SIG-M5 treated with dmso at 0.1 percent for 504 hours (cell line): ENCODE measurements at regions not wholly inside any gene's neighbourhood (a gene's known extent, or its start where the extent isn't known, plus 50 kb on each side); places are given as distances from the start of the nearest gene placed in this dataset.
"Not testable (repeated sequence)": the region's sequence is repeated elsewhere in the genome, so short reads cannot be mapped to it uniquely, and the experiment has no call there.

Source experiments
- DNase-seq: peaks from one replicate; lab custom pipeline; 2025; ENCODE audit not compliant: unreplicated experiment; lab: John Stamatoyannopoulos, UW

DNA sequence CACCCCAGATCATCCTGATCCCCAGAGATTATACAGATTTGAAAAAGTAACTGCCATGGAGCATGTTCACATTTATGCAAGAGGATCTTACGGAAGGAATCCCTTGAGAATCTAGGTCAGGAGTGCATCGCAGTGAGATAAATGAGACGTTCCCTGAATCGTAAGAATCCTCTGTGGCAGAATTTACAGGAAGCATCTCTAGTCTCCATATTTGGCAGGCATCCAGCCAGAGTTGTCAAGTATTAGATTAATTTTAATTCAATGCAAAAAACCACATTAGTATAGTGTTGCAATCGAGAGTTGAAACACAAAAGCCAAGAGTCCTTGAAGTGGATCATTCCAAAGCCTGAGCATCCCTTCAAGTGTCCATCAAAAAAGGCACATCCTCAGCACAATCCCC, 100.8 kb downstream of the RRAGC start:
- DNase-seq, result no peak

DNA sequence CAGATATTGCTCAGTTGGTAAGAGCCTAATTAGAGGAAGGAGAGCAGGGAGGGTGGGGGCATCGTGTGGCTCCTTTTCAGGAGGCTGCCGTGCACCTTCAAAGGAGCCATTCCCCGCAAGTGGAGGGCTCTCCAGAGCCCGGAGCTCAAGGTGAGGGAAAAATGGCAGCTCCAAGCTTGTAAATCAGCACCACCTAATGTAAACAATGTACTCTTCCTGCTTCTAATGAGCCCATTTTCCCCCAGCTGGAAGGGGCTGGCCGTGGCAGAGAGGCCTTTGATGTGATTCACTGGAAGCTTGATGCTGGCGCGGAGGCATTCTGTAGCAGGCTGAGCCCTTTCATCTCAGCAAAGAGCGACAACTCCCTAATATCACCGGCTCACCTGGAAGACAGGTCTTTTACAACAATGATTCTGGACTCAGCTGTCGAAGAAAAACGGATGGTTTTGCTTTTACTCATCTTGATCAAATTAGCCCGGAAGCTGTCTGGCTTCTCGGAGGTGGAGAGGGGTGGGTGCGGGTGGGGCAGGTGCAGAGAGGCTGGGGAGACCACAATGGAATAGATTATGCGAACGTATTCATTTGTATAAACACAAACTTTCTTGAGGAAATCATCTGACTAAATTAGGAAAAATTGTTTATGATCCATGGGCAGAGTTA, 112.5 kb downstream of the RRAGC start:
- DNase-seq, result no peak

DNA sequence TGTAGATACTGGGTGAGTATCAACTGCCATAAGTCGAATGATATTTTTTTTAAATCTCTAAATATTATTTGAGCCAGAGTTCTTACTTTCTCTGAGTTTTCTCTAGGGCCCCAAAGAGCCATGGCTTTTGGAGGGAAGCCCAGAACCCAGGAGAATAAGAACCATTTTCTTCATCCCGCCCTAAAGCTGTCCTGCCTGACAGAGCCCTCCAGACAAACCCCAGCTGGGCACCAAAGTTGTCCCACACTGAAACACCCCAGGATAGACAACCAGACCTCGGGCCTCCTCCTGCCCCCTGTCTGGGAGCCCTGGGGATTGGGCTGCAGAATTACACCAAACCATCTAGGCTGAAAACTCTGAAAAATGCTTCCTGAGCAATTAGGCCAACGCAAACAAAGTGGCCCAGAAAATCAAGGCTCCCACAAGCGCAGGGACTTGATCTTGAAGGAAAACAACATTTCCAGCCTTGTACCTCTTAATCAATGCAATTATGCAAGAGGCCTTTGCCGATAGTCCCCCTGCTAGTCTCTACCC, 113.1 kb downstream of the RRAGC start:
- no peak for DNase-seq

DNA sequence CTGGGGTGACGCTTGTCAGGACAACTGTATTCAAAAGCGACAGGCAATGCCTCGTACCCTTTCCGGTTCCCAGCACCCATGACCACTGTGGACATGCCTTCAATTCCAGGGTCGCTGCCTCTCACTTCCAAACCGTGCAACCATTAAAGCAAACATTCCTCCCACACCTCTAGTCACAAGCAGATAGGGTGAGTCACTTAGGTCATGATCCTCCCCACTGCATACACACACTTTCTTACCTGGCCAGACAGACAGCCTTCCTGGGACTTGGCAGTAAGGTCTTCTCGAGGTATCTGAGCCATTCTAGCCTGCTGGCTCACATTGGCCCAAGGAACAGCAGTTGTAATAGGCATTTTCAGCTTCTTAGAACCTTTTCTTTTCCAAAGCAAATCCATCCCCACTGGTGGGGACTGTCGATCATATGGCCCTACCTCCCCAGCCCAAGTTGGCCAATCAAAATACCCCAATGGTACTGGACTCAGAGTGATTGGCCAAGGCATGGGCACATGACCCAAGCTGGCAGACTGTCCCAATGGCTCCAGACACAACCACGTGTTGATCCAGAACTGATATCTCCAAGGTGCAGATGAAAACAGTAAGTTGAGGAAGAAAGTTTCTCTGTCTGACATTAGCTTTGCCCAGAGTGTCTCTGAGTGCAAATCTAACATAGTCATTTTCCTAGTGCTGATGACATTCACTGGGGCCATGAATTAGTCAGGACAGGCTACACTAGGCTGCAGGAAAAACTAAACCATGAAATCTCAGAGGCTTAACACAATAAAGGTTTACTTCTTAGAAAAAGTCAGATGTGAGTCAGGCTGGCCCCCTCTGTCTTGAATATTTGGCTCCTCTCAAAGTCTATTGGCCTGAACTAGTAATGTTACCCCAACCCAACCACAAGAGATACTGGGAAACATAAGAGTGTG, 113.8 kb downstream of the RRAGC start:
- DNase-seq, result no peak

DNA sequence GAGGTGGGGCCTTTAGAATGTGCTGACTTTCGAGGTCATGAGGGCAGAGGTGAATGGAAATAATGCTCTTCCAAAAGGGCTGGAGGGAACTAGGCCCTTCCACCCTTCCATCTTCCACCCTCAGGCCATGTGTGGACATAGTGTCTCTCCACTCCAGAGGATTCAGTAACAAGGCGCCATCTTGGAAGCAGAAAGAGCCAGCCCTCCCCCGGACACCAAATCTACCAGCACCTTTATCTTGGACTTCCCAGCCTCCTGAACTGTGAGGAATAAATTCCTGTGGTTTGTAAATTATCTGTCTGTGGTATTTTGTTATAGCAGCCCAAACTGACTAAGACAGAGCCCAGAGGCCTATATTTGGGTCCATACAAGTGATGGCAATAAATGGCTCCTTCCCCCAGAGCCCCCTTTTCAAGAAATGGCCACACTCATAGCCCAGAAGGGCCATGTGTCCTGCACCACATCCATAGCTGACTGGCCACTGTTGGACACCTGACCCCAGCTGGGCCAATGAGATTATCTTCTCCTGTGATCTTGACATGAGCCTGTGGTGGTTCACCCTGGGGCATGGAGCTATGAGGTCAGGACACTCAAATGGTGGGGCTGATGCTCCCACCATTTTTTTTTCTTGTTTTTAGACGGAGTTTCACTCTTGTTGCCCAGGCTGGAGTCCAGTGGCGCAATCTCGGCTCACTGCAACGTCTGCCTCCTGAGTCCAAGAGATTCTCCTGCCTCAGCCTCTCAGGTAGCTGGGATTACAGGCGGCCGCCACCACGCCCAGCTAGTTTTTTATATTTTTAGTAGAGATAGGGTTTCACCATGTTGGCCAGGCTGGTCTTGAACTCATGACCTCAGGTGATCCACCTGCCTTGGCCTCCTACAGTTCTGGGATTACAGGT, 114.9 kb downstream of the RRAGC start:
- DNase-seq, result no peak

DNA sequence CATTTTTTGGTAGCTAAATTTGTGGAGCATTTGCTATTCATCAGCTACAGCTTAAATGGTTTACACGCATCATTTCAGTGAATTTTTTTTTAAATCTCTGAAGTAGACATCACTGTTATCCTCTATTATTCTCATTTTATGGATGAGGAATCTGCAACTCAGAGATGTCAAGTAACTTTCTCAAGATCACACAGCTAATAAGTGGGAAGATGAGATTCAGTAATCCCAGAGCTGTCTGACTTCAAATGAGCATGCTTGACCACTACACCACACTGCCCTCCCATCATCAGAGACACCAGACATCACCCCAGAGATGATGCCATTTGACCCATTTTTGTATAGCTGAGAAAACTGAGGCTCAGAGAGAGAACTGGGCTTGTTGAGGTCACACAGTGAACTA, 116.4 kb downstream of the RRAGC start:
- no peak for DNase-seq

DNA sequence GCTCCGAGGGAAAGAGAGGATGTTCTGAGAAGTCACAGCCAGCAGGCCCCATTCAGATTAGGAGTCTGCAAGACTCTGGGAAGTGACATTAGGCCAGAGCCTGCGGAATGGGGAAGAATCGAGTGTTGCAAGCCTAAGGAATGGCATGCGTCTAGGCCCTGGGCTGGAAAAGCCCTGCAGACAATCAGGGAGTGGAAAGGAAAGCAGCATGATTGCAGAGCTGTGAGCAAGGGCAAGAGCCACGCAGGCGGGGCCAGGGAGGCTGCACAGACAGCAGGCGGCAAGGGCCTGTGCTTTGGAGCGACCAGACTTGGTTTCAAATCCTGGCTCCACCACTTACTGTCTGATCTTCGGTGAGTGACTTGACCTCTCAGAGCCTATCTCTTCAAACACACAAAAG, 118.2 kb downstream of the RRAGC start:
- DNase-seq, result no peak

DNA sequence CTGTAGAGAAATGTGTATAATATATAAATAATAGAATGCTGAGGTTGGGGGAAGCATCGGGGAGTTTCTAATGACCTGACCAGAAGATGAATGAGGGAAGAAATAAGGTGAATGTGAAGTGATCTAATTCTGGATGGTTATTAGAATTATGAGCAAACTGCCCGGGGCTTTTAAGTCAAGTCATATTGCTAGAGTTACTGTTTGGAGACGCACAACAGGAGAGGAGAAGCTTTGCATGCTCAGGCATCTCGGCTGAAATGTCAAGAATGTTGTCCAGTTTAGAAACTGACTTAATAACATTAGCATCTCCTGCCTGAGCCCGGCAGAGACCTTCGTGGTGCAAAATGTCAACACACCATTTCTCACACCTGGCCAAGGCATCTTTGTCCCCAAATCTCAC, 119.1 kb downstream of the RRAGC start:
- DNase-seq, result no peak

DNA sequence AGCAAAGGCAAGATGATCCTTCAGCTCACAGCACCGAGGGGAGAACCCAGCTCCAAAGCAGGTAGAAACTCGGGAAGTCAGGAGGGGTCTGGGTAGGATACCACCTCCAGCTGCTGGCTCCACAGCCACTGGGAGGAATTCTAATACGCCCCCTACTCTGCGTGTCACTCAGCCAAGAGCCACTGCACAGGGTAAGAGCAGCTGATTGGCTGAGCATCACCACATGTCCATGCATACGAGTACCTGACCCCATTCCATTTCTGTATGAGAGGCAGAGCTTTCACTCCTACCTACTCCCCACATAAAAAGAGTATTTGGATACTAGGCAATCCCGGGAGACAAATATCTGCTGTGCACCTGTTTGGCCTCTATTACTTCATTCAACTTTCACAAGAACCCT, 121.4 kb downstream of the RRAGC start:
- no peak for DNase-seq

DNA sequence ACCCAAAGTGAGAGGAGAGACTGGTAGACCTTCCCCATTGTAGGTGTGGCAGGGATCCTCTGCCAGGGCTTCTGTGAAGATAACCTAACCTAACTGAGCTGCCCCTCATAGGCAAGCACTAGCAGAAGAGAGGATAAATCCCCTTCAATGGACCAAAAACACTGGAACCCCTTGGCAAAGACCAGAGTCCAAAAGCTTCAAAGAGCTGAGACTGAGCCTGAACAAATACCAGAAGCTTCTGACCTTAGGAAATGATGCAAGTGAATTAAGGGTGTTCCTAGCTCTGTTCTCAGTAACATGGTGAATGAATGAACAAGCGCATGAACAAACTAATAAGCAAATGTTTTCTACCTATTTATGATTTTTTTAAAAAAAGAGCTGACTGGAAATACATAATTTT, 123.2 kb downstream of the RRAGC start:
- no peak for DNase-seq

DNA sequence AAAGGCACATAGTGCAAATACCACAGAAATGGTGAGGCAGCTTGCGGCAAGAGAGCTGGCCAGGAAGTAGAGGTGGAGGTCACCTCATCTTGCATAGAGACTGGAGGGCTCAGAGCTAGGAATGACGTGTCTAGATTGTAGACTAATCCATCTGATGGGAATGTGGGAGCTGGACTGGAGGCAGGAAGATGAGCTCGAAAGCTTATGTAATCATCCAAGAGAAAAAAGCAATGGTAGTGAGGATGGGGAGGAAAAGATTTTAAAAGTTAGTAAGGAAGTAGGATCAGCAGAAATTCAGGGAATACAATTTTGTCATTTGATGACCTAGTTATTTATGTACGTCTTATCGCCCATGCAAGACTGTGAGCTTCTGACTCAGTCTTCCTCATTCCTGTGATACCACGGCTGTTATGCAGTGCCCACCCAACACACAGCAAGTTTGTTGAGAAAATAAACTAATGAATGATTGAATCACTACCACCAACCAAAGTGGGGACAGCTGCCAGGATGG, 123.9 kb downstream of the RRAGC start:
- DNase-seq, result no peak

DNA sequence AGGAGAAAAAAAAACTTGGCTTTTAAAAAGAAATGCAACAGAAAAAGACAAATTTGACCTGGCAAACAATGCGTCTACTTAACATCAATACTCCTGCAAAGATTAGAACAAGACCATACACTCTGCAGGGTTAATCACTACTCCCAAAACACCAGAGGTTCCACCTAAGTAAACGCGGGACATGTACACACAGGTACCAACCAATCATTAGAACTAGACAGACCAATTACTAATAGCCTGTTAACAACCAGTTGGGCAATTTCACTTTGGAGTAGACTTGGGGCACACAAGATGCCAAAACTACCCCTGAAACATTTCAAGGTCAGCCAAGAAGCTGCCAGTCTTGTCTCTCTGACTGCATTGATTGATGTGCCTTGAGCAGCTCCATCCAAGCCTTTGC, 125.8 kb downstream of the RRAGC start:
- no peak for DNase-seq

DNA sequence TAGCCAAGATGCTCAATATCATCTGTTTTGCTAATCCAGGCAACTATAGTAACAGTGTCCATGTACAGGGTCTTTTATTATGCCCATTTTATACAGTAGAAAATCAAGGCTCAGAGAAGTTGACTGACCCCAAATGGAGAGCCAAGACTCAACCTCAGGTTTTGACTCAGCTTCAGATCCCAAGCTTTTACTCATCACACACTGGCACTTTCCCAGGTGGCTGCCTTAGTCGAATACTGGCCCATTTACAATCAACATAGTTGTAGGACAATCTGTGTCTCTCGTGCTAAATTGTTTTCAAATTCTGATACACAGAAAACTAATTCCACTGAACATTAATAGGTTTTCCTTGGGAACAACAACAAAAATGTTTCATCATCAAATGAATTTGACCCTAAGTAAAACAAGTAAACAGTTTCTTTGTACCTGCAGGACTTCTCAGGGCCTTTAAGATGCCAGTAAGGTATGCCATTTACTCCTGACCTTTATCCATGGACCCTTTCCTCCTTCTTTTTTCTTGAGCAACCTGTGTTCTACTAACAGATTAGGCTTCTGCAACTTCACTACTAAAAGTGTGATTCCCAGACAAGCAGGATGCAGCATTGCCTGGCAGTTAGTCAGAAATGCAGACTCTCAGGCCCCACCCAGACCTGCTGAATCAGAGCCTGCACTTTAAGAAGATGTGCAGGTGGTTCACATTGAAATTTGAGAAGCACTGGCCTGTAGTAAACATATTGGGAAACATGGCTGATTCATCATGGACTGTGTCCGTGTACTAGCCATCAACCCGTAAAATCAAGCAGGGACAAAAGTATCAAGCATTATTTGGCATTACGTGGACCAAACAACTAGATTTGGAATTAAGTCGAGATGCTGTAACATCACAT, 128.8 kb downstream of the RRAGC start:
- no peak for DNase-seq

DNA sequence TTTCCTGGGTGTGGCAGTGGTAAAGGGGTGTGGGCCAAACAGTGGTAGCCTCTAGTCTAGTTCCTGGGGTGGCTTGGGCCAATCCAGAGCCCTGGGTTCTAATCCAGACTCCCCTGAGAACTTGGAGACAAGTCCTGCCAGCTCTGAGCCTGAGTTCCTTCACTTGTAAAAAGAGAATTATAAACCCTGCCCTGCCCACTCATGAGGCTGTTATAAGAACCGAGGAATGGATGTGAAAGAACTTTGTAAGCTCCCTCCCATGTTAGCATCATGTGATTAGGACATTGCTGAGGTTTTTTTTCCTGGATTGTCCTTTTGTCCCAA, 131.0 kb downstream of the RRAGC start:
- no peak for DNase-seq

DNA sequence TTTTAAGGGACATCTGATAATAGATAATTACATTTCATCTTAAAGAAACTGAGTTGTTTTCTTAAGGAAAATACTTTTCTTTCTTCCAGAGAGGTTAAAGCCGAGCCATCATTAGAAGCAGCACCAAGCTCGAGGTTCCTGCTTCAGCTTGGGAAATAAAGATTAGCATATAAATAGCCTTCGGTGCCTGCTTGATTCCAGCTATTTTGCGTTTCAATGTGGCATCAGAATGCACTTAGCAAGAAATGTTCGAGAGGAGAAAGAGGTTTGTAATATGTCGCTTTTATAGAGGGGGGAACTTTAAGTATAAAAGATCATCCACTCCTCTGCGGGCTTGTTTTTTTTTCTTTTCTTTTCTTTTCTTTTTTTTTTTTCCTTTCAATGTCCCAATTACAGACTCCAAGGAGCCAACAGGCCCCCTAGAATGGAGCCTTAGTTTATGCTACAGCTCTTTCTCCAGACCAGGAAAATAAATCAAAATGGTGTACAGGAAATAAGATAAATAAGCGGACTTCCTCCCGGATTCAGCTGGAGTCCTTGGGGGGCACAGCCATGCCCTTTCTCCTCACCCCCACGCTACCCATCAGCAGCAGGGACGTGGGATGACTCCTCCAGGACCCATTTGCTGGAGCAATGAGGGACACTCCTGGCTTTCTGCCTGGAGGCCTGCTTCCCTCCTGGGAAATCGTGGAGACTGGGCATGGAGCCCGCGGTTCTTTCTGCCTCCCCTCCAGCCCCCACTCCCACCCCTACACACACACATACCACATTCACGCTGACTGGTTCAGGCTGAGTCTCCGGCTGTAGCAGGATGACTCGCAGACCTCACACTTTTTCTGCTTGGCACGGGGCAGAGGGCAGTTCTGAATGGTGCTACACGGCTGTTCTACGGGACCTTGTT, 131.6 kb downstream of the RRAGC start:
- no peak for DNase-seq

DNA sequence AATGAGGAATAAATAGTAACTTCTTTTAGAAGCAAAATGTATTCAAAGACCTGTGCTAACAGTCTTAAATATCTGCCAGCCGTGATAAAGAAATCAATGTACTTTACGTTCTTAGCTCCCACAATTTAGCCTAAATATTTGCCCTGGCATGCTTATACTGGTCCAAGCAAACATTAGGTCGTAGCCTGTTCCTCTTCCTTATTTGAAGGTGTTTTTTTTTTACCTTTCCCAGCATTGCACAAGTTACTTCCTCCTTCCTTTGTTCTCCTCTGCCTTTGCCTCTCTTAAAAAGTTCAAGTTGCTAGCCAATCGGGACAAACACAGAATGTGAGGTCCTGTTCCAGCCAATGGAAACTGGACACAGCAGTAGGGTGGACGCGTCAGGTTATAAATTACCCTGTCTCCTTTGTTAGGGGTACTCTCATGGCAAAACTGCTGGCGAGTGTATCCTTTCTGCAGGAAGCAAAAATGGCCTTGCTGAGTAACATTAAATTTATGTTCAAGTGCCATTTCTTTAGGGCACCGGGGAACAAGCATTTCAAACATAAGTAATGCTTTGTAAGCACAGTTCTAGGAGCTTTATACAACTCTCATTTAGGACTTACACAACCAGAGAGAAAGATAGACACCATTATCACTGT, 134.1 kb downstream of the RRAGC start:
- DNase-seq, result not testable (repeated sequence)

DNA sequence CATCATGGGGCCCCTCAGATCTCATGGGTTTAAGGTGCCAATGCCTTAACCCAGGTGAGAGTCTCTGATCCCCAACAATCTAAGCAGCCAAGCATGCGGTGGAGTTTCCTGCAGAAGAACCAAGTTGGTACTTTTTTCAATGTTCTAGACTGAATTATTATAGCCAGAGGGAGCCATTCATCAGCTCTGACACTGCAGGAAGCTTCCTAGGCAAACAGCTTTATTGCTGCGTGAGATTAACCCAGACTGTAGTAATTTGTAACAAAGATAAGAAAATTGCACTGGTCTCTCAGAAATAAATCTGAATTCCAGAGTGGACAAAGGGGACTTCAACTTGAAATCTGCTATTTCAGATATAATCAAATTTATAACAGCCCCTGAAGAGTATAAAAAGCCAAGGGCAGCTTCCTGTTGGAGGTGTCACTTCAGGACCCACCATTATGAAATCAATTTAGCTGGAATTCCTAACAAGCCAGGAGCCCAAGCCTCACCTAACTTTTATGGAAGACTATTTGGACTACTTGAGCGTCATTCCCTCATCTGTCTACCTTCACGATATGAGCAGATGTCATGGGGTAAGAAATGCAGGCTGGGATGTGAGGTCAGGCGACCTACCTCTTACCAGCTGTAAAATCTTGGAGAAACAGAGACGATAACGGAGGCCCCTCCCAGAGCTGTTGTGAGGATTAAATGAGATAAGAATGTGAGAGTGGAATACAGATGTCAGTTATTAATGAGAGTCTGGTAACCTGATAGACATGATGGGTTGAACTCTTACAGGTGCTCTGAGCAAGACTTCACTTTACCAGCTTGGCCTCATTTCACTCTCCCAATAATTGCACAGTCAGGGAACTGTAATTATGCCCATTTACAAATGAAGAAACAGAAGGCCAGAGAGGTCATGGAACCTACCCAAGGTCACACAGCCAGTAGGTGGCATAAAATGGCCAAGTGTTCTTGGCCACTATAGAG, 135.1 kb downstream of the RRAGC start:
- no peak for DNase-seq

DNA sequence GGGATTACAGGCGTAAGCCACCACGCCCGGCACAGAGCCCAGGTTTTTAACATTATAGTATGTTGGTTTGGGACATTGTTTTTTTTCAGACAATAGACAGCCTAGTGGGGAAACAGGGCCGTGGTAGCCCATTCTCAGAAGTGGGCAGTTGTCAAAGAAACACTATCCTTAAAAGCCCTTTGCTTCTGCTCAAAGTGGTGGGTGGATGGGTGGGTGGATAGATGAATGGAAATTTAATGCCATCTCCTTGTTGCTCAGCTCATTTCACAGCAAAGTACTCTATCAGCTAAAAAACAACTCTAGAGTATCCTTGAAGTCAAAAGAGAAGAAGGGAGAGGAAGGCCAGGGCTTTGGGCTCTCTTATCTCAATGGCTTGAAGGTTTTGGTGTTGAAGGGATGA, 137.8 kb downstream of the RRAGC start:
- DNase-seq, result no peak
